HG03571 (cell line): ENCODE measurements at regions not wholly inside any gene's neighbourhood (a gene's known extent, or its start where the extent isn't known, plus 50 kb on each side); places are given as distances from the start of the nearest gene placed in this dataset.

Experiments
- ATAC-seq: cut with Tn5 transposase; IDR thresholded peaks from one replicate; pipeline ENCODE4 v1.9.1; 2021; ENCODE audit not compliant: unreplicated experiment

- no peak for ATAC-seq
These were observed 1035.6 kb downstream of the C4orf33 start for GRCh38 chr4:130131536-130131935.

- no peak for ATAC-seq
These were observed 1045.7 kb downstream of the C4orf33 start for GRCh38 chr4:130141651-130142050.

- ATAC-seq, result no peak
These were observed 1047.7 kb downstream of the C4orf33 start for GRCh38 chr4:130143656-130144055.

- no peak for ATAC-seq
These were observed 1050.8 kb downstream of the C4orf33 start for GRCh38 chr4:130146773-130147172.

GRCh38 chr4:130147641-130148040 lies 1051.7 kb downstream of the C4orf33 start:
- ATAC-seq, result no peak

GRCh38 chr4:130154901-130155300 lies 1058.9 kb downstream of the C4orf33 start:
- no peak for ATAC-seq

GRCh38 chr4:130163701-130164100 lies 1067.7 kb downstream of the C4orf33 start:
- ATAC-seq, result no peak

- ATAC-seq, result no peak
These were observed 1069.4 kb downstream of the C4orf33 start for GRCh38 chr4:130165381-130165780.

- ATAC-seq, result no peak
These were observed 1076.2 kb downstream of the C4orf33 start for GRCh38 chr4:130172156-130172555.

GRCh38 chr4:130178106-130178505 lies 1082.2 kb downstream of the C4orf33 start:
- no peak for ATAC-seq

- ATAC-seq, result no peak
These were observed 1087.1 kb downstream of the C4orf33 start for GRCh38 chr4:130183096-130183495.

GRCh38 chr4:130183766-130184165 lies 1087.8 kb downstream of the C4orf33 start:
- no peak for ATAC-seq

GRCh38 chr4:130185123-130185522 lies 1089.2 kb downstream of the C4orf33 start:
- ATAC-seq, result no peak

- ATAC-seq, result no peak
These were observed 1091.0 kb downstream of the C4orf33 start for GRCh38 chr4:130186931-130187330.

- no peak for ATAC-seq
These were observed 1091.6 kb downstream of the C4orf33 start for GRCh38 chr4:130187587-130187986.

- no peak for ATAC-seq
These were observed 1096.8 kb downstream of the C4orf33 start for GRCh38 chr4:130192787-130193186.

- no peak for ATAC-seq
These were observed 1102.0 kb downstream of the C4orf33 start for GRCh38 chr4:130197946-130198345.

- ATAC-seq, result no peak
These were observed 1107.6 kb downstream of the C4orf33 start for GRCh38 chr4:130203571-130203970.

GRCh38 chr4:130210864-130211263 lies 1114.9 kb downstream of the C4orf33 start:
- no peak for ATAC-seq

GRCh38 chr4:130214268-130214667 lies 1118.3 kb downstream of the C4orf33 start:
- ATAC-seq, result no peak

GRCh38 chr4:130233377-130234047 lies 1137.6 kb downstream of the C4orf33 start:
- ATAC-seq, result peak; percentile 99

GRCh38 chr4:130238121-130238520 lies 1142.2 kb downstream of the C4orf33 start:
- ATAC-seq, result no peak

GRCh38 chr4:130249002-130249401 lies 1153.0 kb downstream of the C4orf33 start:
- ATAC-seq, result no peak
